GM23248 (cell line): ENCODE measurements at regions not wholly inside any gene's neighbourhood (a gene's known extent, or its start where the extent isn't known, plus 50 kb on each side); places are given as distances from the start of the nearest gene placed in this dataset.

Experiments used
- EZH2 ChIP-seq: fragments of 200-600 bp; sonication (generic); IDR thresholded peaks from 2 replicates; pipeline ENCODE4 v1.6.1; 2018; ENCODE audit warnings: antibody characterized with exemption, mild to moderate bottlenecking; ENCODE audit not compliant: insufficient read depth, poor library complexity, severe bottlenecking
- EZH2phosphoT487 ChIP-seq: fragments of 200-600 bp; sonication (generic); IDR thresholded peaks from 2 replicates; pipeline ENCODE4 v1.6.1; 2018; ENCODE audit warnings: antibody characterized with exemption, moderate library complexity, mild to moderate bottlenecking, low read depth; ENCODE audit not compliant: insufficient read depth

GRCh38 chr12:28893856-28894255 lies 255.2 kb upstream of the FAR2 start:
- TF ChIP-seq EZH2 (no peak), EZH2phosphoT487 (no peak)
